Midbrain (tissue), 1 donor: ENCODE measurements at regions not wholly inside any gene's neighbourhood (a gene's known extent, or its start where the extent isn't known, plus 50 kb on each side); places are given as distances from the start of the nearest gene placed in this dataset.
A peak's percentile ranks its signal among the peaks of the same experiment; 100 is the strongest.
"Not testable (repeated sequence)": the region's sequence is repeated elsewhere in the genome, so short reads cannot be mapped to it uniquely, and the experiment has no call there.

Experiments used
- DNase-seq: peaks from one replicate; lab custom pipeline; 2025; lab: John Stamatoyannopoulos, UW

GRCh38 chr4:11701966-11702725 is 273.5 kb upstream of the HS3ST1 start:
- DNase-seq, result no peak

- DNase-seq, result no peak
These were observed 272.1 kb upstream of the HS3ST1 start for GRCh38 chr4:11700751-11701226.

DNA sequence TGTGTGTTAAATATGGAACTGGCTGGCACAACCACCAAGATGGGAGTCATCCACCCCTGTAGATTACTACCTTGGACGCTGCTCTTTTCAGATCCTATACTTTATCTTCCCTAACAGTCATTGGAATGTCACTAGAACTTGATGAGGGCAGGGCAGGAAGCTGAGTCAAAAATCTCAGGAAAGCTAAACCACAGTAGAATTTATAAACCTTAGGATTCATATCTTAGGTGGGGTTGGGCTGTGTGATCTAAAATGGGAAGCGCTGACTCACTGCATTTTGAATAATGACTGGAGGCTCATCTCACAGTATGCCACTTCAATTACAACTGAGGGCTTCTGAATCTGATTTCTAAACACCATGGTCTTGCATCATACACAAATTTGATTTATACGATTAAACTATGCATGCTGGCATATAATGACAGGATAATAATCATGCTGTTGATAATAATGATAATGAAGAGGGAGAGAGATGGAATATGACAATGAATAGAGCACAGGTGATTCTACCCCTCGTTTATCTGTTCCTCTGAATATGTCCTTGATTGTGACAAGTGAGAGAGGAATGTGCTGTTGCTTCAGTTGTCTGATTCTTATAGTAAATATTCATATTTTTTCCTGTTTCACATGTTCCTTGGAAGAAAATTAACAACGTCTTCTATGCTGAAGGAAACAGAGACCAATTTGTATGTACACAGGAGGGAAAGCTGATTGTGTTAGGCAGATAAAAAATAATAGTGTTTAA is 270.3 kb upstream of the HS3ST1 start:
- DNase-seq, result no peak

DNA sequence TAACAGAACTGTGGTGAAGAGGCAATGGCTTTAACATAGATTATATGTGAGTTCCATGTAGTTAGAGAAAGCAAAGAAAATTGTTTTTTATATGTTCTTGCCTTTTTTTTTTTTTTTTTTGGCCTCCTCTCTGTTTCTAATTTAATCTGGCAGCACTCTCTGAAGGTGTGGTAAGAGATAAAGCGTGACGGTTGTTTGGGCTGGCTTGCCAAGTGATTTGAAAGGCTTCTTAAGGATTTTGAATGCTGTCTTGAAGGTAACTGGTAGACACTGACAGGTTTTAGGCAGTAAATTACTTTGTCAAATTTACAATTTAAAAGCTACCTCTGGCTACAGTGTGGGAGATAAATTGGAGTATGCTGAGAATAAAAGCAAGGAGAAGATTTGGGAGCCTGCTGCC is 269.3 kb upstream of the HS3ST1 start:
- DNase-seq, result no peak

GRCh38 chr4:11693693-11694092 is 265.0 kb upstream of the HS3ST1 start:
- no peak for DNase-seq

DNA sequence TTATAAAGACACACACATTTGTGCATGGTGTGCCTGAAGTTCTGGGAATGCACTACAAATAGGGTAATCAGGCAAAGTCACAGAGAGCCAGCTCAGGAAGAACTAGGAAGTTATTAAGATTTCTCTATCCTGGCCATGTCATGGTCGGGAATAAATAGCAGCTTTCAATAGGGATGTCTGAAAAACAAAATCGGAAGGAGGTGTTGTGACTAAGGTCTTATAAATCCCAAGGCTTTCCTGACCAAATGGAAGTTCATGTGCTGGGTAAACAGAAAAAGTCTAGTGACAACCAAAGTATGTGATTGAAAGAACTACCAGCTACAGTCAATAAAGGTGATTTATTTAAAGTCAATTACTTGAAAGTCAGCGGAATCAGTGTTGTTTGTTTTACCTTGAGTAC is 262.5 kb upstream of the HS3ST1 start:
- no peak for DNase-seq

DNA sequence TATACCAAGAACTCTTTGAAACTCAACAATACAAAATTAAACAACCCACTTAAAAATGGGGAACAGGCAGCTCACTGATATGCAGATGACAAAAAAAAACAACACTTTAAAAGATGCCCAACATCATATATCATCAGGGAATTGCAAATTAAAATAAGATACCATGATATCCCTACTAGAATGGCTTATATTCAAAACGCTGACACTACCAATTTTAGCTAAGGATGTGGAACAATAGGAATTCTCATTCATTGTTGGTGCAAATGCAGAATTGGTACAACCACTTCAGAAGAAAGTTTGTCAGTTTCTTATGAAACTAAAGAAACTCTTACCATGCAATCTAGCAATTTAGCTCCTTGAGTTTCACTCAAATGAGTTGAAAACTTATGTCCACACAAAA is 259.0 kb upstream of the HS3ST1 start:
- no peak for DNase-seq

- DNase-seq, result no peak
These were observed 256.8 kb upstream of the HS3ST1 start for GRCh38 chr4:11685481-11685880.

GRCh38 chr4:11675051-11675800 is 246.5 kb upstream of the HS3ST1 start:
- DNase-seq, result no peak

DNA sequence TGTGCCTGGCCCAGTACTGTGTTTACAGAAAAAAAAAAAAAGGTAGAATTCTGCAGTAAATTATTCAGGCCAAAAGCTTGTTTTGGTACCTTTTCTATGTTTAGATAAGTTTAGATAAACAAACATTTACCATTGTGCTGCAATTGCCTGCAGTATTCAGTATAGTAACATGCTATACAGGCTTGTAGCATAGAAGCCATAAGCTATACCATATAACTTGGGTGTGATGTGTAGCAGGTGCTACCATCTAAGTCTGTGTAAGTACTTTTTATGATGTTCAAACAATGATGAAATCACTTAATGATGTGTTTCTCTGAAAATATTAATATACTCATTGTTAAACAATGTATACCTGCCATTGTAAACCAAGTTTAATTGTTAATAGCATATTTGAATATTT is 241.6 kb upstream of the HS3ST1 start:
- DNase-seq, result no peak

GRCh38 chr4:11669156-11669555 is 240.5 kb upstream of the HS3ST1 start:
- DNase-seq, result no peak

DNA sequence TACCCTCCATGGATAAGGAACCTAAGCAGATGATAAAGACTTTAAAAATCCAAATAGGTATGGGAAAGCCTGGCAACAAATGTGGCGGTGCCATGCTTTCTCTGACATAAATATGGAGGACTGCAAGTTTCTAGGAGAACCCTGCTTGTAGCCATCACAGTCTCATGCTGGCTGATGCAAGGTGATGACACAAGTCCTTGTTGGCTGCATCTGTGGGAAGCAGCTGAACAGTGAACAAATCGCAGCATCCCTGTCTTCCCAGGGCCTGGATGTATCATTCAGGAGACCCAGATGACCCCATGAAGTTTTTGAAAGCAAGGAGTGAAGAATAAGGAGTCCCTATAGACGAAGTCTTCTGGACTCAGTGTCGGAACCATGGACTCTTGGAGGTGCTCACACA is 234.4 kb upstream of the HS3ST1 start:
- no peak for DNase-seq

DNA sequence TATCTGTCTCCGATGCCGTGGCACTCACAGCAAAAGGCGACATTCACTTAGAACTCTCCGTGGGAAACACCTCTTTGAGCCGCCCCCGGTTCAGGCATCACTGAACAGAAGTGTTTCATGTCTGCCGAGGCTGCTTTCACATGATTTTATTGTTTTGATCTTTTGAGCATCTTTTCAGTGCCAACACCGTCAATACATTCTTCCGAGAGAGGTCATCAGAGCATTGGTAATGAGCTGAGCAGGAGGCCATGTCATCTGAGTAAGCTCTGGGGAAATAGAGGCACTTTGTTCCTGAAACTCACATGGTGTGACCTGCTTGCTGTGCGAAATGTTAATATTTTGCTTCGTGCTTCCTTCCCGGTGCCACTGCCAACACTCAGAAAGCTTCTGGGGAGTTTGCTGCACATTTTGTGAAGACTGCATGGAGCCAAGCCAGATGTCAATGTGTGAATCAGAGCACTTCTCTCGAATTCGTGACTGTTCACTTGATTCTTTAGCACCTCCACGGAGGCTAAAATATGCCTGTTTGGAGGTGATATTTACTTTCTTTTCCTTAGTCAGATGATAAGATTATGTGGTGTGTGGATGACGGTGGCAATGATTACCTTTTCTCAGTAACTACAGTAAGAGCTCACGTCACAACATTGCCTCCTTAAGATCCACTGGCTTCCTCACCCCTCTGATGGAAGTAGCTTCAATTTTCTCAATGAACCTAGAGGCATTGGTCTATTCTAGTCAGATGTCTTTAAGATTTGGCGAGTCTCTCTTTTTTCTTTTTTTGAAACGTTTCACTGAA is 222.3 kb upstream of the HS3ST1 start:
- peak; percentile 7 for DNase-seq

DNA sequence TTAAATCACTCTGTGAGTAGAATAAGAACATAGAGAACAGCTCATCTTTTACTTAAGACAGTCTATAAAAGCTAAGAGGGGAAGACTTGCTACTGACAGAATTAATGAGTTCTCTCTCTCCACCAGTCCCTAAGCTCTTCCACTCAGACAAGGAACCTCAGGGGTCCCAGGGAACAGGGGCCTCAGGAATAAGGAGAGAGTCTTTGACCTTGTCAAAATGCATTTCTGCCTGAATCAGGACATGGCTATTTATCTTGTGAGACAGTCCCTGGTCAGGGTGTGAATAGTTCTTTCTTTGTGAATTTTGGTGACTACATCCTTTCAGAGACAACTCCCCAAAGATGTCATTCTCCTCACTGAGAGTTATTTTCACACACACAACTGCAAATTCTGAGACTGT is 218.7 kb upstream of the HS3ST1 start:
- no peak for DNase-seq

DNA sequence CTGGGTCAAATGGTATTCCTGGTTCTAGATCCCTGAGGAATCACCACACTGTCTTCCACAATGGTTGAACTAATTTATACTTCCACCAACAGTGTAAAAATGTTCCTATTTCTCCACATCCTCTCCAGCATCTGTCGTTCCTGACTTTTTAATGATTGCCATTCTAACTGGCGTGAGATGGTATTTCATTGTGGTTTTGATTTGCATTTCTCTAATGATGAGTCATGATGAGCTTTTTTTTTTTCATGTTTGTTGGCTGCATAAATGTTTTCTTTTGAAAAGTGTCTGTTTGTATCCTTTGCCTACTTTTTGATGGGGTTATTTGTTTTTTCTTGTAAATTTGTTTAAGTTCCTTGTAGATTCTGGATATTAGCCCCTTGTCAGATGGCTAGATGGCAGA is 214.4 kb upstream of the HS3ST1 start:
- DNase-seq, result not testable (repeated sequence)

GRCh38 chr4:11640584-11640983 is 211.9 kb upstream of the HS3ST1 start:
- no peak for DNase-seq

DNA sequence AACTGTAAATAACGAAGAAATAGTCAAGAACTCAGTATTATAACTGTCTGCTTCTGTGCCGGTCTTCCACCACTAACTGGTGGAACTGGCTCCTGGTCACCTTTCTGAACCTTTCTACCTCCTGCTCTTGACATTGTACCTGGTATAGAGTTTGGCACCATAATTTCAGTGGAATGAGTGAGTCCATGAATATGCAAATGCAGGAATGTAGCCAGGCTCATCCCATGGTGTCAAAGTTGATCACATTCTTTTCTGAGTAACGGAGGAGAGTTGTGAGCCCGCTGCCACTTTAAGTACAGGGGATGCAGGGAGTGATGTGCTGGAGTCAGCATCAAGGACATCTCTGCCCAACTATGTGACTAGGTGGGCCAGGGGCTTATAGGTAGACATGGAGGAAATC is 207.9 kb upstream of the HS3ST1 start:
- DNase-seq, result no peak

DNA sequence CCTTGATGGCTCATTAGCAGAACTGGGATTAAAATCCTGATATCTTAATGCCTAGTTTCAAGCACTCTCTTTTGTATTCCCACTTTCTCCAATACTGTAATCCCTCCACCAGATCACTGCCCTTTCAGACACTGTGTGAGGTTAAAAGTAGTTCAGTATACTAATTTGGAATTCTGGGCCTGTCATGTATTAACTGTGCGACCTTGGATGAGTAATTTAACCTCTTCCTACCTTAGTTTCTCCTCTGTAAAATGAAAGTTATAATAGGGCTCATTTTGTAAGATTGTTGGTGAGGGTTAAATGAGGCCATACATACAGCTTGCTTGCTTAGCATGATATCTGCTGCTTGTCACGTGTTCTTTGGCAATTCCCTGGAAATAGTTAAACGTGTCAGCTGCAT is 207.3 kb upstream of the HS3ST1 start:
- no peak for DNase-seq

DNA sequence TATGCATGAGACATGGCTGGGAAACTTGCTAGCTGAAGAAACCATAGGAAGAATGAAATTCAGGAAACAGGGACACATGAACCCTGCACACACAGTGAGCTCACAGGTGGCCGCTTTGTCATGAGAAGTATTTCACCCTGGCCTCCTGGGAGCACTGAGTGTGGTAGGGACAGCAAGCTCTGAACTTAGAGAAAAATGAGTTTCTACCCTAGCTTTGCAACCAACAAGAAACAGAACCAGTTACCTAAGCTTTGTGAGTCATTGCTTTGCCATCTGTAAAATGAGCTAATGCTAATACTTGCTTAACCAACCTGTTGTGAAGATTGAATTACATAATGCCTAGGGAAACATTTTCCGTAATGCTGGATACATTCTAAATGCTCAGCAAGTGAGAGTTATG is 206.6 kb upstream of the HS3ST1 start:
- no peak for DNase-seq

DNA sequence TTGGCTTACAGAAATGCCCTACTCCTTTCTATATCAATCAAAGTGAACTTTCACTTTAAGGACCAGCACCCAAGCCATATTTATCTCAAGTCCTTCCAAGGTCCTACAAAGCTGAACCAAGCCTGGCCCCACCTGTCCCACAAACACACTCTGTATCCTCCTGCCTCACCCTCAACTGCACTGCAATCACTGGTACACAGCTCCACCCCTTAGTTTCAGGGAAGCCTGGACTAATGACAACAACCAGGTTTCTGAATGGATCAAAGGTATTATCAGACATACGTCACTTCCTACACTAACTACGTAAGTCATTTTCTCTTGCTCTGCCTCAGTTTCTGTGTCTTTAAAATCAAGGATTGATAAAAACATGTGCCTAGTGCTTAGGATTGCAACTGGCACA is 205.6 kb upstream of the HS3ST1 start:
- DNase-seq, result no peak

GRCh38 chr4:11633430-11633829 is 204.7 kb upstream of the HS3ST1 start:
- DNase-seq, result no peak

- DNase-seq, result no peak
These were observed 203.8 kb upstream of the HS3ST1 start for GRCh38 chr4:11632483-11632882.
